GM19328 (cell line): ENCODE measurements at regions not wholly inside any gene's neighbourhood (a gene's known extent, or its start where the extent isn't known, plus 50 kb on each side); places are given as distances from the start of the nearest gene placed in this dataset.
"Not testable (repeated sequence)": the region's sequence is repeated elsewhere in the genome, so short reads cannot be mapped to it uniquely, and the experiment has no call there.

Source experiments
- ATAC-seq: cut with Tn5 transposase; IDR thresholded peaks from one replicate; pipeline ENCODE4 v1.9.1; 2021; ENCODE audit warnings: mild to moderate bottlenecking, moderate library complexity; ENCODE audit not compliant: unreplicated experiment

GRCh38 chr7:23931633-23932032 lies 221.6 kb downstream of the STK31 start:
- ATAC-seq, result no peak

- ATAC-seq, result no peak
These were observed 228.2 kb downstream of the STK31 start for GRCh38 chr7:23938215-23938614.

- no peak for ATAC-seq
These were observed 229.0 kb downstream of the STK31 start for GRCh38 chr7:23938937-23939552.

GRCh38 chr7:23939747-23940146 lies 229.7 kb downstream of the STK31 start:
- ATAC-seq, result not testable (repeated sequence)

GRCh38 chr7:23941551-23941950 lies 231.5 kb downstream of the STK31 start:
- no peak for ATAC-seq

- no peak for ATAC-seq
These were observed 232.0 kb downstream of the STK31 start for GRCh38 chr7:23942032-23942431.

GRCh38 chr7:23944131-23944530 lies 234.1 kb downstream of the STK31 start:
- ATAC-seq, result no peak

GRCh38 chr7:23945472-23945871 lies 235.5 kb downstream of the STK31 start:
- no peak for ATAC-seq

GRCh38 chr7:23955145-23955544 lies 245.1 kb downstream of the STK31 start:
- no peak for ATAC-seq

GRCh38 chr7:23955600-23956149 lies 245.7 kb downstream of the STK31 start:
- no peak for ATAC-seq

GRCh38 chr7:23956772-23957576 lies 247.0 kb downstream of the STK31 start:
- ATAC-seq, result no peak

- no peak for ATAC-seq
These were observed 249.8 kb downstream of the STK31 start for GRCh38 chr7:23959821-23960220.

- no peak for ATAC-seq
These were observed 250.3 kb downstream of the STK31 start for GRCh38 chr7:23960361-23960760.

- ATAC-seq, result no peak
These were observed 253.6 kb downstream of the STK31 start for GRCh38 chr7:23963461-23964165.

GRCh38 chr7:23964715-23965114 lies 254.7 kb downstream of the STK31 start:
- no peak for ATAC-seq

GRCh38 chr7:23965296-23965695 lies 255.3 kb downstream of the STK31 start:
- ATAC-seq, result no peak

- no peak for ATAC-seq
These were observed 256.9 kb downstream of the STK31 start for GRCh38 chr7:23966941-23967340.

- ATAC-seq, result no peak
These were observed 258.1 kb downstream of the STK31 start for GRCh38 chr7:23967949-23968599.

GRCh38 chr7:23968791-23969190 lies 258.8 kb downstream of the STK31 start:
- ATAC-seq, result no peak

- no peak for ATAC-seq
These were observed 259.4 kb downstream of the STK31 start for GRCh38 chr7:23969443-23969842.

GRCh38 chr7:23970193-23970592 lies 260.2 kb downstream of the STK31 start:
- ATAC-seq, result no peak
